ENCODE measurements at regions not wholly inside any gene's neighbourhood (a gene's known extent, or its start where the extent isn't known, plus 50 kb on each side); places are given as distances from the start of the nearest gene placed in this dataset.
A peak's percentile ranks its signal among the peaks of the same experiment; 100 is the strongest.
"Not testable (repeated sequence)": the region's sequence is repeated elsewhere in the genome, so short reads cannot be mapped to it uniquely, and the experiment has no call there.

DNA sequence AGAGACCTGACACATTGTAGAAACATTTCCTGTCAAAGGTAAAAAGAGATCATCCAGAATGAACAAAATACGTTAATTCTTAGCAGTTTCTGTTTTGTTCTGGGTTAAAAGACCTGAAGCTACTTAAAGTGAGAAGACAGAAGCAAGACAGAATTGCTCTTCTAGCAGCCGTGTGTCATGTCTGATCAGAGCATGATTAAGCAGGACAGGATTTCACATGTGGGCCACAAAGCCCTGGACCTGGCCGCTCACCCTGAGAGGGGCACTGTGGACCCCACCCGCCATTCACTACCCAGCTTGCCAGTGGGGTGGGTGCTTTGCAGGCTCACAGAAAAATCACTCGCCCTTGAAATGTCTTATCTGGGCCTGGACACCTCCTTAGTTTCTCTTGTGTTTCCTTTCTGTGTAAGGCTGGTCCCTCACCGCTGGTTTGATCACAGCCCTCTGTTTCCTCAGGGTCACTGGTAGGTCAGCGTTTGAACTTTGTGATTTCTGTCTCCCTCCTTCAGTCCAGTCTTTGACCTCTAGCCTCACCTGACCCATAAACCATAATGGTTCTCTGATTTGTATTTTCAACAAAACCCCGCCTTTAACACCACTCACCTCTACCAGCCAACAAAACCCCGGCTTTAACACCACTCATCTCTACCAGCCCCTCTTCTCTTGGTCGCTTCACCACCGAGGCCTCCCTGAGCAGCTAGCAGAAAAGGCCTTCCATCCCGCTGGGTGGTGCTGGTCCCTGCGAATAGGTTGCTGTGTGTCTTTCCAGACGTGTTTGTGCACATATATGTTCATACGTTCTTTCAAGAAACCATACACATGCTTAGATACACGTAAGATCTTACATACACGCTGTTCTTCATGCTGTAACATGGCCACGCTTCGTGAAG lies 185.0 kb downstream of the OR4M2 start:
- H3K27ac ChIP-seq (ENCODE audit: low read depth in 1 of 2, low read length in 2 of 2) = peak overlapping the region in 1 of 2 donors; percentile 77
- Mint-ChIP-seq H3K27ac (no peak overlapping the region), H3K9me3 (no peaks in the 10 kb centered on the region), H3K4me3 (no peak overlapping the region), H3K36me3 (ENCODE audit: low read depth) (no peaks in the 10 kb centered on the region), H3K4me1 (ENCODE audit: low read depth) (peaks cover 11% of the 10 kb centered on the region), H3K27me3 (peaks cover 10% of the 10 kb centered on the region)
- POLR2A ChIA-PET = interaction anchor here (1.0 kb wide), 1 partner anchor 44 kb away, joined by 6 read pairs; no protein-coding TSS in a partner anchor
- no peak for TF ChIP-seq CTCF (IDR thresholded peaks at IDR 0.05)
- DNase-seq (peak in 5 of 14 experiments; percentile 17 to 51 (median 34)), ATAC-seq (ENCODE audit: poor library complexity) (peak; percentile 29)
- H3K27me3 ChIP-seq (ENCODE audit: control insufficient read depth in 1 of 2, insufficient read depth in 2 of 2, low read length in 2 of 2) = peaks cover 3 to 4% of the 10 kb centered on the region in 2 experiments
- intact Hi-C loops (cut with DNase I, micrococcal nuclease) = loop anchor here in 1 of 2 experiments (2.0 kb wide), 1 partner anchor 18 kb away; no protein-coding TSS in a partner anchor
- no peaks in the 10 kb centered on the region for H3K9me3 ChIP-seq (ENCODE audit: control insufficient read depth in 1 of 2, insufficient read depth in 1 of 2, low read length in 2 of 2)
- H3K36me3 ChIP-seq (ENCODE audit: insufficient read depth, low read length) = no peaks in the 10 kb centered on the region
- CTCF ChIA-PET = no interaction called here
- H3K4me3 ChIP-seq (ENCODE audit: low read length) = peak overlapping the region; percentile 19
- peaks cover 44% of the 10 kb centered on the region for H3K4me1 ChIP-seq (ENCODE audit: insufficient read depth, low read length)

DNA sequence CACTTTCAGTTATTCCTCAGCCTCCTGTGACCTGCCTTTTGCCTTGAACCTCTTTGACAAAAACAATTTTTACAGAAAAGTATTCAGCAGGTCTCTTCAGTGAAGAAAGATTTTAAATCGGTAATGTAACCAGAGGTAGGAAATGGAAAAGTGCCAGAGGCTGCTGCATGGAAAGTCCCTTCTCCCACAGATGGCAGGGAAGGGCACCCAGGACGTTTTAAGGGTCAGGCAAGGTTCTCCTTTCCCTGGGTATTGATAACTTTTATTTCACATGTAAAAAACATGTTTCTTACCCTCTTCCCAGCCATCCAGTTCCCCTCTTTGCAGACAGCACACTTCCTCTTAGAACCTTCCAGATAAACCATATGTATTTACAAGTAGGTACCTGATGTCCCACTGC lies 185.6 kb downstream of the OR4M2 start:
- Mint-ChIP-seq H3K27me3 (peaks cover 9% of the 10 kb centered on the region), H3K4me3 (no peak overlapping the region), H3K27ac (no peak overlapping the region), H3K36me3 (ENCODE audit: low read depth) (no peaks in the 10 kb centered on the region), H3K4me1 (ENCODE audit: low read depth) (peaks cover 5% of the 10 kb centered on the region), H3K9me3 (no peaks in the 10 kb centered on the region)
- DNase-seq = peak in 1 of 14 experiments; percentile 25
- ChIA-PET POLR2A (no interaction called here), CTCF (no interaction called here)
- H3K4me1 ChIP-seq (ENCODE audit: insufficient read depth, low read length) = peaks cover 39% of the 10 kb centered on the region
- intact Hi-C loops (cut with DNase I, micrococcal nuclease) = loop anchor here in 1 of 2 experiments (2.0 kb wide), 1 partner anchor 17 kb away; no protein-coding TSS in a partner anchor
- TF ChIP-seq CTCF (IDR thresholded peaks at IDR 0.05) = no peak
- H3K27ac ChIP-seq (ENCODE audit: low read depth in 1 of 2, low read length in 2 of 2) = peak overlapping the region in 1 of 2 donors; percentile 77
- ATAC-seq (ENCODE audit: poor library complexity) = no peak
- no peaks in the 10 kb centered on the region for H3K36me3 ChIP-seq (ENCODE audit: insufficient read depth, low read length)
- H3K4me3 ChIP-seq (ENCODE audit: low read length) = no peak overlapping the region
- peaks cover 3 to 4% of the 10 kb centered on the region in 2 experiments for H3K27me3 ChIP-seq (ENCODE audit: control insufficient read depth in 1 of 2, insufficient read depth in 2 of 2, low read length in 2 of 2)
- no peaks in the 10 kb centered on the region for H3K9me3 ChIP-seq (ENCODE audit: control insufficient read depth in 1 of 2, insufficient read depth in 1 of 2, low read length in 2 of 2)

GRCh38 chr15:22267761-22268160 lies 187.4 kb downstream of the OR4M2 start:
- Mint-ChIP-seq H3K4me1 (ENCODE audit: low read depth) (no peaks in the 10 kb centered on the region), H3K36me3 (ENCODE audit: low read depth) (no peaks in the 10 kb centered on the region), H3K27me3 (peaks cover 5% of the 10 kb centered on the region), H3K4me3 (no peak overlapping the region), H3K27ac (no peak overlapping the region), H3K9me3 (no peaks in the 10 kb centered on the region)
- no peak for DNase-seq
- Histone ChIP-seq H3K27ac (ENCODE audit: low read depth in 1 of 2, low read length in 2 of 2) (no peak overlapping the region), H3K9me3 (ENCODE audit: control insufficient read depth in 1 of 2, insufficient read depth in 1 of 2, low read length in 2 of 2) (no peaks in the 10 kb centered on the region), H3K36me3 (ENCODE audit: insufficient read depth, low read length) (no peaks in the 10 kb centered on the region), H3K4me1 (ENCODE audit: insufficient read depth, low read length) (peaks cover 33% of the 10 kb centered on the region), H3K4me3 (ENCODE audit: low read length) (no peak overlapping the region), H3K27me3 (ENCODE audit: control insufficient read depth in 1 of 2, insufficient read depth in 2 of 2, low read length in 2 of 2) (peaks cover 2 to 3% of the 10 kb centered on the region in 2 experiments)
- intact Hi-C loops (cut with DNase I, micrococcal nuclease) = no loop called here
- ChIA-PET CTCF (no interaction called here), POLR2A (no interaction called here)
- TF ChIP-seq CTCF (IDR thresholded peaks at IDR 0.05) = no peak
- no peak for ATAC-seq (ENCODE audit: poor library complexity)

GRCh38 chr15:22268201-22268600 lies 187.9 kb downstream of the OR4M2 start:
- H3K36me3 ChIP-seq (ENCODE audit: insufficient read depth, low read length); H3K27me3 ChIP-seq (ENCODE audit: control insufficient read depth in 1 of 2, insufficient read depth in 2 of 2, low read length in 2 of 2); H3K27ac Mint-ChIP-seq; ATAC-seq (ENCODE audit: poor library complexity); intact Hi-C loops (cut with DNase I, micrococcal nuclease); H3K27ac ChIP-seq (ENCODE audit: low read depth in 1 of 2, low read length in 2 of 2); POLR2A ChIA-PET; DNase-seq; CTCF ChIA-PET; H3K4me1 Mint-ChIP-seq (ENCODE audit: low read depth); H3K27me3 Mint-ChIP-seq; H3K9me3 ChIP-seq (ENCODE audit: control insufficient read depth in 1 of 2, insufficient read depth in 1 of 2, low read length in 2 of 2); H3K4me3 ChIP-seq (ENCODE audit: low read length); H3K36me3 Mint-ChIP-seq (ENCODE audit: low read depth); H3K4me3 Mint-ChIP-seq; H3K9me3 Mint-ChIP-seq: not testable (repeated sequence)
- peaks cover 28% of the 10 kb centered on the region for H3K4me1 ChIP-seq (ENCODE audit: insufficient read depth, low read length)

DNA sequence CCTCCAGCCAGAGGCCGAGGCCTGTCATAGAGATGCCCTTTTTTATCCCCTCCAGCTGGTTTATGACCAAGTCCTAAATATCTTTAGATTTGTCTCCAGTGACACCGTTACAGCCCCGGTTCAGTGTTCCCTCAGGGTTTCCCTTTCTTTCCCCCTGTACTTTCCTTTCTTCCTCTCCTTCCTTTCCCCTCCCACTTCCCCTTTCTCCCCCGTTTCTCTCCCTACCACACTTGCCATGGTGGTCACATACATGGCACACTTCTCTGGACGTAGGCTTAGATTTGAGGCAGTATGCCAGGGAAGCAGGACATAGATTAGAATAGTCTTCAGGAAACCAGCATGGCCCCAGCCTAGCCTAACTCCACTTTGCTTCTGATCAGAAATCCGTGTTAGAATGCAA lies 188.3 kb downstream of the OR4M2 start:
- H3K9me3 Mint-ChIP-seq; H3K4me1 Mint-ChIP-seq (ENCODE audit: low read depth); H3K27me3 Mint-ChIP-seq; H3K27ac Mint-ChIP-seq; H3K4me3 ChIP-seq (ENCODE audit: low read length); CTCF ChIA-PET; ATAC-seq (ENCODE audit: poor library complexity); H3K27me3 ChIP-seq (ENCODE audit: control insufficient read depth in 1 of 2, insufficient read depth in 2 of 2, low read length in 2 of 2); POLR2A ChIA-PET; DNase-seq; H3K36me3 ChIP-seq (ENCODE audit: insufficient read depth, low read length); H3K4me3 Mint-ChIP-seq; intact Hi-C loops (cut with DNase I, micrococcal nuclease); H3K27ac ChIP-seq (ENCODE audit: low read depth in 1 of 2, low read length in 2 of 2); H3K9me3 ChIP-seq (ENCODE audit: control insufficient read depth in 1 of 2, insufficient read depth in 1 of 2, low read length in 2 of 2); H3K36me3 Mint-ChIP-seq (ENCODE audit: low read depth): not testable (repeated sequence)
- H3K4me1 ChIP-seq (ENCODE audit: insufficient read depth, low read length) = peaks cover 26% of the 10 kb centered on the region
